Panc1 (cell line): ENCODE measurements at regions not wholly inside any gene's neighbourhood (a gene's known extent, or its start where the extent isn't known, plus 50 kb on each side); places are given as distances from the start of the nearest gene placed in this dataset.

ENCODE experiments used
- ATAC-seq: fragments of 200-7000 bp; cut with Tn5 transposase; 2 replicates; pipeline ENCODE4 v1.9.1; 2020; ENCODE audit warnings: mild to moderate bottlenecking, moderate library complexity
- BruUV-seq: library from RNA; stranded (reverse); fragments of 400-500 nt; replicated peaks from 2 replicates; lab custom pipeline; 2021; lab: Mats Ljungman, UMichigan
- CTCF ChIA-PET: fragments of 300-600 bp; sonication (Branson Sonifier 250); formaldehyde crosslinking; loops from one replicate; lab custom pipeline; 2022; ENCODE audit warnings: antibody characterized with exemption; lab: Charles Lee
- POLR2A ChIA-PET: fragments of 300-600 bp; sonication (Branson Sonifier 250); formaldehyde crosslinking; loops from one replicate; lab custom pipeline; 2022; ENCODE audit warnings: antibody characterized with exemption; lab: Charles Lee
- DNase-seq: peaks from one replicate; pipeline ENCODE4 v3.0.0-alpha.2; 2010; ENCODE audit warnings: low read depth, low spot score
- H3K27ac ChIP-seq: 2 replicates; pipeline ENCODE4 v1.5.1; 2011; ENCODE audit warnings: mild to moderate bottlenecking, low read length, inconsistent platforms
- H3K27me3 ChIP-seq: fragments of 200-500 bp; sonication (Bioruptor generic); 2 replicates; pipeline ENCODE4 v1.6.0; 2014; ENCODE audit warnings: low read length, inconsistent platforms; ENCODE audit not compliant: control insufficient read depth, insufficient read depth
- H3K36me3 ChIP-seq: fragments of 200-500 bp; sonication (Bioruptor generic); 2 replicates; pipeline ENCODE4 v1.5.1; 2014; ENCODE audit warnings: inconsistent platforms, mild to moderate bottlenecking, low read length, moderate library complexity; ENCODE audit not compliant: control insufficient read depth, insufficient read depth
- H3K4me1 ChIP-seq: 2 replicates; pipeline ENCODE4 v1.5.1; 2011; ENCODE audit warnings: inconsistent platforms, mild to moderate bottlenecking, low read length, moderate library complexity; ENCODE audit not compliant: control insufficient read depth, insufficient read depth
- H3K4me3 ChIP-seq, 2 experiments: 2 replicates each; pipeline ENCODE4 v1.5.1; 2011 to 2012; ENCODE audit warnings: low read depth in 2 of 2, low read length in 2 of 2, mild to moderate bottlenecking in 2 of 2, inconsistent platforms in 1 of 2, moderate library complexity in 1 of 2
- H3K9me3 ChIP-seq: fragments of 200-500 bp; sonication (Bioruptor generic); 2 replicates; pipeline ENCODE4 v1.5.1; 2014; ENCODE audit warnings: low read depth, mild to moderate bottlenecking, inconsistent platforms, low read length, moderate library complexity; ENCODE audit not compliant: control insufficient read depth, insufficient read depth
- CTCF ChIP-seq: fragments of 450-650 bp; IDR thresholded peaks from 2 replicates; pipeline ENCODE4 v1.5.1; 2017; ENCODE audit warnings: mild to moderate bottlenecking
- POLR2AphosphoS5 ChIP-seq: IDR thresholded peaks from 2 replicates; pipeline ENCODE4 v1.6.1; 2012; ENCODE audit warnings: mild to moderate bottlenecking, low read depth, low read length, moderate library complexity
- REST ChIP-seq, 2 experiments: IDR thresholded peaks; 2 replicates each; pipeline ENCODE4 v1.6.1; 2011 to 2012; ENCODE audit warnings: low read depth in 2 of 2, control low read depth in 1 of 2, low read length in 1 of 2, mild to moderate bottlenecking in 1 of 2, moderate library complexity in 1 of 2; ENCODE audit not compliant: insufficient read depth in 1 of 2
- SIN3A ChIP-seq: IDR thresholded peaks from 2 replicates; pipeline ENCODE4 v1.6.1; 2012; ENCODE audit warnings: low read depth, mild to moderate bottlenecking, low read length, moderate library complexity, borderline replicate concordance; ENCODE audit not compliant: insufficient read depth
- TCF7L2 ChIP-seq: IDR thresholded peaks from 2 replicates; pipeline ENCODE4 v1.6.1; 2011; ENCODE audit warnings: mild to moderate bottlenecking, low read depth, low read length, inconsistent platforms
- in situ Hi-C: cut with HindIII; loops from 2 replicates; pipeline ENCODE4 v1.10.0; 2016; ENCODE audit warnings: low sequenced_read_pairs, low pct_unique_long_range_greater_than_20kb
- intact Hi-C: fragments of 100-400 bp; cut with micrococcal nuclease; formaldehyde crosslinking; loops from one replicate; pipeline ENCODE4 v1.10.0; 2022; ENCODE audit not compliant: unreplicated experiment

GRCh38 chr2:223357076-223357475, 245.1 kb downstream of the SCG2 start:
- CTCF ChIA-PET: no interaction called here
- Histone ChIP-seq H3K4me3 (no peak overlapping the region), H3K4me1 (no peaks in the 10 kb centered on the region), H3K27ac (no peak overlapping the region), H3K27me3 (no peaks in the 10 kb centered on the region), H3K9me3 (no peaks in the 10 kb centered on the region), H3K36me3 (no peaks in the 10 kb centered on the region)
- DNase-seq: no peak
- no peak for ATAC-seq
- POLR2A ChIA-PET: no interaction called here
- no TSS peak for BruUV-seq
- intact Hi-C loops: no loop called here
- in situ Hi-C loops: no loop called here
- TF ChIP-seq SIN3A (no peak), TCF7L2 (no peak), CTCF (no peak), POLR2AphosphoS5 (no peak), REST (IDR thresholded peaks at IDR 0.05; ENCODE audit: insufficient read depth in 1 of 2, low read depth in 2 of 2, low read length in 1 of 2) (no peak)

GRCh38 chr2:223363085-223363484, 239.1 kb downstream of the SCG2 start:
- no TSS peak for BruUV-seq
- ChIA-PET CTCF (no interaction called here), POLR2A (no interaction called here)
- no peak for DNase-seq
- in situ Hi-C loops (no loop called here), intact Hi-C loops (no loop called here)
- Histone ChIP-seq H3K36me3 (no peaks in the 10 kb centered on the region), H3K27ac (no peak overlapping the region), H3K27me3 (no peaks in the 10 kb centered on the region), H3K9me3 (no peaks in the 10 kb centered on the region), H3K4me3 (no peak overlapping the region), H3K4me1 (no peaks in the 10 kb centered on the region)
- TF ChIP-seq REST (IDR thresholded peaks at IDR 0.05; ENCODE audit: insufficient read depth in 1 of 2, low read depth in 2 of 2, low read length in 1 of 2) (no peak), POLR2AphosphoS5 (no peak), CTCF (no peak)
- ATAC-seq: no peak
